ENCODE measurements at regions not wholly inside any gene's neighbourhood (a gene's known extent, or its start where the extent isn't known, plus 50 kb on each side); places are given as distances from the start of the nearest gene placed in this dataset.
"Not testable (repeated sequence)": the region's sequence is repeated elsewhere in the genome, so short reads cannot be mapped to it uniquely, and the experiment has no call there.

DNA sequence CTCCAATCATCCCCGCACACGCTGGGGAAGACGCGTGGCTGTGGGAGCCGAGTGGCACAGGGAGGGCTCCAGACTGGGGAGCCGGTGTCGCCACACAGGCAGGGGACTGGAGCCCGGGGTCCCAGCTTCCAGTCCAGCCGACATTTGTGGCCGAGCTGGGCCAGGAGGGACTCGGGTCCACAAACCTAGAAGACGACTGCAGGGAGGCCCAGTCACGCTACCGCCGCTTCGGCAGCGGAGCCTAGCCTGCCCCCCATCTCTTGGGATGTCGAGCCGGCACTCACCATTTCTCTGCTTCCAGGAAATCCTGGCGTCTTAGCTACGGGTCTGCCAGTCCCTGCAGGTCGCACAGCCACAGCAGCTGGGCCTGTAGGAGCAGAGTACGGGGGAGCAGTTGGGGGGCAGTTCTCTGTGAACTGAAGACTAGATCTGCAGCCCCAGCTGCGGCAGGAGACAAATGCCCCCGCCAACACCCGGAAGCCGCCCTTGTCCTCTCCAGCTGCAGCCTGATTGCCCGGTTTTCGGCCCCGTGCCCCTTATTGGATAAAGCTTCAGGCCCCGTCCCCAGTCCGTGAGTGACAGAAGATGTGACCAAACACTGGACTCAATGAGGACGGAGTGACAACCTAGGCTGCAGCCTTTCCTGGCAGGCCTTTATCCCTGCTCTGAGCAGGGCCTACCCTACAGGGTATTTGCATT, 270.7 kb downstream of the ZNF33B start:
- peak; percentile 75 for DNase-seq (ENCODE audit: low spot score)

DNA sequence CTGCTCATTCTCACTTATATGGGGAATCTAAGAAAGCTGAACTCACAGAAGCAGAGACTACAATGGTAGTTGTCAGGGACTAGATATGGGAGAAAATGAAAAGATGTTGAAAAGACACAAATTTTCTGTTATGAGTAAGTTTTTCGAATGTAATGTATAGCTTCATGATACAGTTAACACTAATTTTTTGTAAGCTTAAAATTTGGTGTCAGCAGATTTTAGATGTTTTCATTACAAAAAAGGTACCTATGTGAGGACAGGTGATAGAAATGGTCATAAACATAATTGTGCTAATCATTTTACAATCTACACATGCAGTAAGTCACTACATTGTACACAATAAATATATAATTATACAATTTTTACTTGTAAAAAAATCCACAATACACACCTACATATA, 286.6 kb downstream of the ZNF33B start:
- no peak for DNase-seq (ENCODE audit: low spot score)

DNA sequence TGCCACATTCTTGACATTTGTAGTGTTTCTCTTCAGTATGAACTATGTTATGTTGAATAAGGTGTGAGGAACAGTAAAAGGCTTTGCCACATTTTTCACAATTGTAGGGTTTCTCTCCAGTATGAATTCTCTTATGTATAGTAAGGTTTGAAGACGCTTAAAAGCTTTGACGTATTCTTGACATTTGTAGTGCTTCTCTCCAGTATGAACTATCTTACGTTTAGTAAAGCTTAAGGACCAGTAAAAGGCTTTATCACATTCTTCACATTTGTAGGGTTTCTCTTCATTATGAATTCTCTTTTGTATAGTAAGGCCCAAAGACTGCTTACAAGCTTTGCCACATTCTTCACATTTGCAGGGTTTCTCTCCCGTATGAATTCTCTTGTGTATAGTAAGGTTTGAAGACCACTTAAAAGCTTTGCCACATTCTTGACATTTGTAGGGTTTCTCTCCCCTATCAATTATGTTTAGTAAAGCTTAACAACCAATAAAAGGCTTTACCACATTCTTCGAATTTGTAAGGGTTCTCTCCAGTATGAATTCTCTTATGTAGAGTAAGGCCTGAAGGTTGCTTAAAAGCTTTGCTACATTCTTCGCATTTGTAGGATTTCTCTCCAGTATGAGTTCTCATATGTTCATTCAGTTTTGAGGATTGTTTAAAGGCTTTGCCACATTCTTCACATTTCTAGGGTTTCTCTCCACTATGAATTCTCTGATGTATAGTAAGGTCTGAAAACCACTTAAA, 301.6 kb downstream of the ZNF33B start:
- DNase-seq (ENCODE audit: low spot score): not testable (repeated sequence)

DNA sequence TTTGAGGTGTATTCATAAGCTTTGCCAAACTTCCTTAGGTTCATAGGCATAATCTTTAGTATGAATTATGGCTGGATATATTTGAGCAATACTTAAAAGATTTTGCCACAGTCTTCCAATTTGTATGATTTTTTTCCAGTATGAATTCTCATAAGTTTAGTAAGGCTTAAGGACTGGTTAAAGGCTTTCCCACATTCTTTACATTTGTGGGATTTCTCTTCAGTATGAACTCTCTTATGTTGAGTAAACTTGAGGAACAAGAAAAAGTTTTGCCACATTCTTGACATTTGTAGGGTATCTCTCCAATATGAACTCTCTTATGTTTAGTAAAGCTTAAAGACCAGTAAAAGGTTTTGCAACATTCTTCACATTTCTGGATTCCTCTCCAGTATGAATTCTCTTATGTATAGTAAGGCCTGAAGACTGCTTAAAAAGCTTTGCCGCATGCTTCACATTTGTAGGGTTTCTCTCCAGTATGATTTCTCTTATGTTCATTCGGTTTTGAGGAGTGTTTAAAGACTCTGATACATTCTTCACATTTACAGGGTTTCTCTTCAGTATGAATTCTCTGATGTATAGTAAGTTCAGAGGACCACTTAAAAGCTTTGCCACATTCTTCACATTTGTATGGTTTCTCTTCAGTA, 302.6 kb downstream of the ZNF33B start:
- DNase-seq (ENCODE audit: low spot score): not testable (repeated sequence)

DNA sequence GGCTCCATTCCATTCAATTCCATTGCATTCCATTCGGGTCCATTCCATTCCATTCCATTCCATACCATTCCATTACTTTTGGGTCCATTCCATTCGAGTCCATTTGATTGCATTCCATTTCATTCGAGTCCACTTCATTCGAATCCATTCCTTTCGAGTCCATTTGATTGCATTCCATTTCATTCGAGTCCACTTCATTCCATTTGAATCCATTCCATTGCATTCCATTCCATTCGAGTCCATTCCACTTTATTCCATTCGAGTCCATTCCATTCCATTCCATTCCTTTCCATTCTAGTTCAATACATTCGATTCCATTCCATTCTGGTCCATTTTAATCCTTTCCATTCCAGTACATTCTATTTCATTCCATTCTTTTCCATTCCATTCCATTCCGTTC, 334.0 kb downstream of the ZNF33B start:
- DNase-seq (ENCODE audit: low spot score): no peak

DNA sequence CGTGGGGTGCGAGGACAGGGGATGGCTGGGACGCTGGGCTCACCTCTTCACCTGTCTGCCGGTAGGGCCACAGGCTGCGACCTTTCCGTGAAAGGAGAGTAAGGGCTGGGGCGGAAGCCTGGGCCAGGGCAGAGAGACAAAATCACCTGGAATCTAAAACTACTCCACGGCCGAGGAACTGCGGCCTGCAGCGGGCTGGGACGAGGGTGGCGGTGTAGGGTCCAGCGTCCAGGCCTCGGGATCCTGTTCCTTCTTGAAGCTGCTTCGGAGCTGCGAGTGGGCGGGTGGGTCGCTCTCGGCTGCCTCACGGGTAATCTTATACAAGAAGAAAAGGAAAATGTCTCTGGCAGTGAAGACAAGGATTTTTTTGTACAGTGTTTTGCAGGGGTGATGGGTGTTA, 356.5 kb downstream of the ZNF33B start:
- not testable (repeated sequence) for DNase-seq (ENCODE audit: low spot score)

DNA sequence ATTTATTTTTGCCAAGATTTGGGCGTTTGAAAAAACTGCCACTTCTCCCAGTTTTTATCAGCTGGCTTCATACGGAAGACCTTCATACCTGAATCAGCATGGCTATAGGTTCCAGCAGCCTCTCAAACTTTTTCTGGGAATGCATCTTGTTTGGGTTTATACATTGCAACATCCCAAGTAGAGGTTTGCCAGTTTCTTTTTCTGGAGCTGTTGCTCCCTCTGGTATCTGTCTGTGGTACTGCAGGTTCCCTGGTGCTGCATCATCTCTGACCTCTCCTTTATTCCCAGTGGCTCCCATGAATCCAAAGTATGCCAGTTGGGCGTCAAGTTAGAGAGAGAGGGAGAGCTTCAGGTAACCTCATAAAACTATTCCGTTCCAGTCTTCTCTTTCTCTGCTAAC, 368.6 kb downstream of the ZNF33B start:
- not testable (repeated sequence) for DNase-seq (ENCODE audit: low spot score)

DNA sequence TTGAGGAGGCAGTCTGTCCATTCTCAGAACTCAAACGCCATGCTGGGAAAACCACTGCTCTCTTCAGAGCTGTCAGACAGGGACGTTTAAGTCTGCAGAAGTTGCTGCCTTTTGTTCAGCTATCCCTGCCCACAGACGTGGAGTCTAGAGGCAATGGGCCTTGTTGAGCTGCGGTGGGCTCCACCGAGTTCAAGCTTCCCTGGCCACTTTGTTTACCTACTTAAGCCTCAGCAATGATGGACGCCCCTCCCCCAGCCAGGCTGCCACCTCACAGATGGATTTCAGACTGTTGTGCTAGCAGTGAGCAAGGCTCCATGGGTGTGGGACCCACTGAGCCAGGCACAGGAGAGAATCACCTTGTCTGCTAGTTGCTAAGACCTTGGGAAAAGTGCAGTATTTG, 375.1 kb downstream of the ZNF33B start:
- DNase-seq (ENCODE audit: low spot score): not testable (repeated sequence)

DNA sequence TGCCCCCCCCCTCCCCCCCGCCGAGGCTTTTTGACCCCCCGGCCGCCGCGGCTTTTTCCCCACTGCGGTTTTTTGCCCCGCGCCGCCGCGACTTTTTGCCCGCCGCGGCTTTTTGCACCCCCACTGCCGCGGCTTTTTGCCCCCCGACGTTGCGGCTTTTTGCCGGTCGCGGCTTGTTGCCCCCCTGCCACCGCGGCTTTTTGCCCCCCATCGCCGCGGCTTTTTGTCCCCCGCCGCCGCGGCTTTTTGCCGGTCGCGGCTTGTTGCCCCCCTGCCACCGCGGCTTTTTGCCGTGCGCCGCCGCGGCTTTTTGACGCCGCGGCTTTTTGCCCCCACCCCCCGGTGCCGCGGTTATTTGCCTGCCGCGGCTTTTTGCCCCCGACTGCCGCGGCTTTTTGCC, 395.4 kb downstream of the ZNF33B start:
- DNase-seq (ENCODE audit: low spot score): not testable (repeated sequence)

DNA sequence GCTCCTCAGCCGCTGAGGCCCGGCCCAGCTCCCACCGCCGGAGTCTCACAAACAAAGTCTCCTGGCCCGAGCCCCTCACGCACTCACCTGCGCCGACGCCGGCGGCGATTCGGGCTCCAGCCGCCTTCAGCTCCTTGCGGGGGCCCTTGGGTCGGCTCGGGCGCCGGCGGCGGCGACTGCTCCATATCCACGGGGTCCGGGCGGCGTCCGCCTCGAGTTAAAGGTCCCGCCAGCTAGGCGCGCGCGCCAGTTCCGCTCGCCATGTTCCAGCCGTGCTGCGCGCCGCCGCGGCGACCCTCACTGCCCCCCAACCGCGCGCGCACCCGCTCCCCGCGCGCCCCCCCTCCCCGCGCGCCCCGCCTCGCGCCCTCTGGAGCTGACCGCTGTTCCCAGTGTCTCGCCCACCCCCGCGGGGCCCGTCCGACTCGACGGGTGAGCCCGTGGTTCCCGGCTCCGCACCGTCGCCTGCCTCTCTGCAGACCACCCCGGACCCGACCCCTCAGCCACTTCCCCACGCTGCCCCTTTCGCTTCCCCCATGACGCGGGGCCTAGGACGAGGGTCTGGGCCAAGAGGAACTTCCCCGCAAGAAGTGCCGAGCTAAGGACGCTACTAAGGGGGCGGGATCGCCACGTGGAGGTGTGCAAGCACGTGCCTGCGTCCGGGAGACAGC, 396.1 kb downstream of the ZNF33B start:
- DNase-seq (ENCODE audit: low spot score): no peak

DNA sequence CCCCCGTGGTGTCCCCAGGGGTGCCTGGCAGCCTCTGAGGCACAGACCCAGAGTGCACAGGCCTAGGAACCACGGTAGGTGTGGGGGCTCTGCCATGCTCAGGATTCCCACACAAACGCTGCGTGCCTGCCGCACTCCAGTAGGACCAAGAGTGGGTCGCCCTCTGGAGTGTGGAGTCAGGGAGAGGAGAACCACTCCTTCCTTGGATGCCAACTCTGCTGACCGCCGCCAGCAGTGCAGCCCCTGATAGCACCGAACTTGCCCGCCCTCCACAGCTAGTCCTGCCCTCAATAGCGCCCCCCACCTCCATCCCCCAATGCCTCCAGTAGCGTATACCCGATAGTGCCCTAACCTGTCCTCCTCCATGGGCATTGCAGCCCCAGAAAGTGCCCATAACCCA, 402.0 kb downstream of the ZNF33B start:
- DNase-seq (ENCODE audit: low spot score): not testable (repeated sequence)

DNA sequence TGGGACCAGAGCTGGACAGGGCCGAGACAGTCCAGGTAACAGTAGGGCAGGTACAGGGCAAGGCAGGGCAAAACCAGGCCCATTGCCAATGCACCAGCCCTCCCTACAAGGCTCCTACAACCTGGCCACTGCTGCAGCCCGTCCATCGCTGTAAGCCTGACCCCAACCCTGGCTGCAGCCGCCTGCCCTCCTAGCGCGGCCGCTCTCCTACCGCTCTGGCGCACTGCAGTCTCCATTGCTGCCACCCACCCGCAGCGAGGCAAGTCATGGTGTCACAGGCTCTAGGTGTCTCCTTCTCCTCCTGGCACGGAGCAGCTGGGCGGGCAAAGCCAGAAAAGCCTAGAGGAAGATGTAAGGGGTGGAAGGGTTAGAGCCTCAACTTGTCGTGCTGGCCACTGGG, 402.6 kb downstream of the ZNF33B start:
- not testable (repeated sequence) for DNase-seq (ENCODE audit: low spot score)

DNA sequence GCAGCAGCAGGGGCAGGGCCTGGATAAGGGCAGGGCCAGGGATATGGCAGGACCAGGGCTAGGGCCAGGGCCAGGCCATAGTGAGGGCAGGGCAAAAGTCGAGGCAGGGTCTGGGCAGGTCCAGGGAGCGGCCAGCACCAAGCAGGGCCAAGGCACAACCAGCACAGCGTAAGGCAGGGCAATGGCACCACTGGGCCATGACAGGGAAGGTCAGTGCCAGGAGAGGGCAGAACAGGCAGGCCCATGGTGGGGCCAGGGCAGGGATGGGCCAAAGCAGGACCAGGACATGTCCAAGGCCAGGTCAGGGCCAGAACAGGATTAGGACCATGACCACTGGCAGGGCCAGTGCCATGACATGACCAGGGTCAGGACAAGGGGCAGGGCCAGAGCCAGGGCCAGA, 403.1 kb downstream of the ZNF33B start:
- DNase-seq (ENCODE audit: low spot score): not testable (repeated sequence)

DNA sequence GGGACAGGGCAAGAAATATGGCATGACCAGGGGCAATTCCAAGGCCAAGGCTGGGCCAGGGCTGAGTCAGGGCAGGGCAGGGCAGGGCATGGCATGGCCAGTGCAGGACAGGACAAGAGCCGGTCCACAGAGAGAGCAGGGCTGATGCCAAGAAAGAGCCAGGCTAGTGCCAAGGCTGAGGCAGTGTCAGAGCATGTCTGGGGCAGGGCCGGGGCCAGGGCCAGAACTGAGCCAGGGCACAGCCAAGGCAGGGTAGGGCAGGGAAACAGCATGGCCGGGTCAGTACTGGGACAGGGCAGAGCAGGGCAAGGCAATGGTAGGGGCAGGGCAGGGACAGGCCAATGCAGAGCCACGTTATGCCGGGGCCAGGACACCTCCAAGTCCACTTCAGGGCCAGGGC, 403.9 kb downstream of the ZNF33B start:
- DNase-seq (ENCODE audit: low spot score): not testable (repeated sequence)

DNA sequence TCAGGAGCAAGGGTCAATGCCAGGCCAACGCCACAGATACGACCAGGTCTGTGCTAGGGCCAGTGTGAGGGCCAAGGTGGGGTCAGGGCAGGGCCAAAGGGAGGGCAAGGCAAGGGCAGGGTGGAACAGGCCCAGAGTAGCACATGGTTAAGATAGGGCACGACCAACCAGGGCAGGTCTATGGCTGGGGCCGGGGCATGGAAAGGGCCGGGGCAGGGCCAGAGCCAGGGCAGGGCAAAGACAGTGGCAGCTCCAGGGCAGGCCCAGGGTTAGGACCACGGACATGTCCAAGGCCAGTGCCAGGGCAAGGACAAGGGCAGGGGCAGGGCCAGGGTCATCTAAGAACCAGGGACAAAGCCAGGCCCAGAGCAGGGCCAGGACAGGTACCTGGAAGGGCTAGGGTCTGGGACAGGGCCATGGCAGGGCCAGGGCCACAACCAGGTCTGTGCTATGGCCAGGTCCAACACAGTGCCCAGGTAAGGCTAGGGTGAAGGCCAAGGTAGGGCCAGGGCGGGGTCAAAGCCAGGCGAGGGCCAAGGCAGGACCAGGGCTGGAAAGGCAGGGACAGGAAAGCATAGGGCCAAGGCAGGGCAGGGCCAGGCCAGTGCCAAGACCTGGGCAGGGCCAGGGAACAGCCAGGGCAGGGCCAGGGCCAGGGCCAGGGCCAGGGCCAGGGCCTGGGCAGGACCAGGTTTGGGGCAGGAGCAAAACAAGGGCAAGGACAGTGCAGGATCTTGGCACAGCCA, 404.7 kb downstream of the ZNF33B start:
- not testable (repeated sequence) for DNase-seq (ENCODE audit: low spot score)

DNA sequence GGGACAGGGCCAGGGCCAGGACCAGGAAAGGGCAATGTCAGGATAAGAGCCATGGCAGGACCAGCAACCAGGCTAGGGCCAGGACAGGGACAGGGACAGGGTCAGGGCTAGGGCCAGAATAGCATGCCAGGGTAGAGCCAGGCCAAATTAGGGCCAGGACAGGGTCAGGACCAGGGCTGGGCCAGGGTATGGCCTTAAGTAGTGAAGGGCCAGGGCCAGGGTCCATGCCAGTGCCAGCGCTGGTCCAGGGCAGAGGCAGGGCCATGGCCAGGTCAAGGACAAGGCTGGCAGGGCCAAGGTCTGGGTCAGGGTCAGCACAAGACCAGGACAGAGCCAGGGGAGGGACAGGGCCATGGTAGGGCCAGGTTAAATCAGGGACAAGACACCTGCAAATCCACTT, 405.4 kb downstream of the ZNF33B start:
- not testable (repeated sequence) for DNase-seq (ENCODE audit: low spot score)

DNA sequence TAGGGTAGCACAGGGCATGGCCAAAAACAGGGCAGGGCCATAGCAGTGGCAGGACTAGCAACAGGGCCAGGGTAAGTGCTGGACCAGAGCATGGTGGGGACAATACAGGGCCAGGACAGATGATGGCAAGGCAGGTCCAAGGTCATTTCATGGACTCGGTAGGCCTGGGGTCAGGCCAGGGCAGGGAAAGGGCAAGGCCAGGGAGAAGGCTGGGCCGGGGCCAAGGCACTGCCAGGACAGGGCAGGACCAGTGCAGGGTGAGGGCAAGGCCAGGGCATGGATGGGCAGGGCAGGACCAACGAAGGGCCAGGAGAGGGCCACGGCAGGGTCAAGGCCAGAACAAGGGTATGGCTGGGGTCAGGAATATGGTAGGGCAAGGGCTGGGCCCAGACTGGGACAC, 407.6 kb downstream of the ZNF33B start:
- DNase-seq (ENCODE audit: low spot score): not testable (repeated sequence)

DNA sequence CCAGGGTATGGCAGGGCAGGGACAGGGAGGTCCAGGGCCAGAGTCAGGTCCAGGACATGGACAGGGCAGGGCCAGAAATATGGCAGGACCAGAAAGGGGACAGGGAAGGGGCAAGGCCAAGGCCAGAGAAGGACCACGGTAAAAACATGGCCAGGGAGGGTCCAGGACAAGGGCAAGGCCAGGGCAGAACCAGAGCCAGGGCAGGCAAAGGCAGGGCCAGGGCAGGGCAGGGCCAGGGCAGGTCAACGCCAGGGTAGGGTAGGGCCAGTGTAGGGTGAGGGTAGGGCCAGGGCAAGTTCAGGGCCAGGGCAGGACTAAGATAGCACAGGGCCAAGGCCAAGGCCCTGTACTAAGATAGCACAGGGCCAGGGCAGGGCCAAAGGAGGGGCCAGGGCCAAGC, 408.3 kb downstream of the ZNF33B start:
- not testable (repeated sequence) for DNase-seq (ENCODE audit: low spot score)

DNA sequence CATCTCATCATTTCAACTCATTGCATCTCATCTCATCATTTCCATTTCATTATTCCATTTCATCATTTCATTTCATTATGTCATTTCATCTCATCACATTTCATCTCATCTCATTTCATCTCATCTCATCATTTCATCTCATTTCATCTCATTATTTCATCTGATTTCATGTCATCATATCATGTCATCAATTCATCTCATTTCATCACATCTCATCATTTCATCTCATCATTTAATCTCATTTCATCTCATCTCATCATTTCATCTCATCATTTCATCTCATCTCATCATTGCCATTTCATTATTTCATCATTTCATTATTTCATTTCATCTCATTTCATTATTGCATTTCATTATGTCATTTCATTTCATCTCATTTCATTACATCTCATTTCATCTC, 410.5 kb downstream of the ZNF33B start:
- not testable (repeated sequence) for DNase-seq (ENCODE audit: low spot score)

DNA sequence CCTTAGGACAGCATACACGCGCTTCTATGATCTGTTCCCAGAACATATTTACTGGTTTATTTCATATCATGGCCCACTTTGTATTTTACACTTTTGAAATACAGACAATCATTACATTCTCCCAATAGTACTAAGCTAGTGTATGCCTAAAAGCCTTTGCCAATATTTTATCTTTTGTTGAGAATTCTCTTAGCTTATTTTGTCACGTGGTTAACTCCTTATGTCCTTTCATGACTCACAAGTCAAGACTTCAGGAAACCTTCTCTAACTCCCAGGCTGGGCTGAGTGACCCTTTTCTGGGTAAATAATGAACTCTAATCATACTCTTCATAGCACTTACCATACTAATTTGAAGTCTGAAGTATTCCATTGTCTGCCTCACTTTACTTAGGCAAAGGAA, 444.8 kb downstream of the ZNF33B start:
- DNase-seq (ENCODE audit: low spot score): not testable (repeated sequence)

DNA sequence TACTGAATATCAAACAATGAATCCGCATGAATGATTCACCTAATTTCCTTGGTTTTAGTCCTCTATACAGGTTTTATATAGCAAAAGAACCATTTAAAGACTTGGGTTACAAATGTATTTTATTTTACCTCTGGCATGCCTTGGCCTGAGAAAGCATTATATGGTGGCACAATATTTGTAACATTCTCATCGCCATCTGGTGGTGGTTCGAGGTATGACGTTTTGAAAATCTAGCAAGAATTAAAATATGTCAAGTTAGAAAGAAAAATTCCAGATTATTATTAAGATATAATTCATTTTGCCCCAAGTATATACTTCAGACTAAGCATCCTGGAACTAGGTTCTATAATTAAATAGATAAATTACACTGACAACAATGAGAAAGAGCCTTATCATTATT, 445.9 kb downstream of the ZNF33B start:
- DNase-seq (ENCODE audit: low spot score): not testable (repeated sequence)

All from germinal center (tissue), 1 donor.